HG03139 (cell line): ENCODE measurements at regions not wholly inside any gene's neighbourhood (a gene's known extent, or its start where the extent isn't known, plus 50 kb on each side); places are given as distances from the start of the nearest gene placed in this dataset.

Source experiments
- ATAC-seq: cut with Tn5 transposase; IDR thresholded peaks from one replicate; pipeline ENCODE4 v1.9.1; 2021; ENCODE audit not compliant: unreplicated experiment

DNA sequence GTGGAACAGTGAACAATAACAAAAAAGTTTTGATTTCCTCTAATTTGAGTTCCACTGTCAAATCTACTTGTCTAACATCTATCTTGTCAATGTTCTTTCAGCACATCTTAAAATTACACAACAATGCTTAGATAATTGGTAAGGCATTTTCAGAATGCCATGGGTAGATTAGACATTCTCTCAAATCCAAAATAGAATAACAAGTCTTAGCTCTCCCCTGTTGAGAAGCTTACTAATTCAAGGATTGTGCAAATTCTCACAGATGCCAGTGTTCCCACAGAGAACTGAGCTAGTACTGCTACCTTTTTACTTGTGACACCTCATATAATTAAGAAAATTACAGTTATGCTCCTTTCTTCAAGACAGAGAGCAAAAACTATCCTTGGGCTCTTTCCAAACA is 2442.0 kb downstream of the PCDH7 start:
- ATAC-seq, result no peak

DNA sequence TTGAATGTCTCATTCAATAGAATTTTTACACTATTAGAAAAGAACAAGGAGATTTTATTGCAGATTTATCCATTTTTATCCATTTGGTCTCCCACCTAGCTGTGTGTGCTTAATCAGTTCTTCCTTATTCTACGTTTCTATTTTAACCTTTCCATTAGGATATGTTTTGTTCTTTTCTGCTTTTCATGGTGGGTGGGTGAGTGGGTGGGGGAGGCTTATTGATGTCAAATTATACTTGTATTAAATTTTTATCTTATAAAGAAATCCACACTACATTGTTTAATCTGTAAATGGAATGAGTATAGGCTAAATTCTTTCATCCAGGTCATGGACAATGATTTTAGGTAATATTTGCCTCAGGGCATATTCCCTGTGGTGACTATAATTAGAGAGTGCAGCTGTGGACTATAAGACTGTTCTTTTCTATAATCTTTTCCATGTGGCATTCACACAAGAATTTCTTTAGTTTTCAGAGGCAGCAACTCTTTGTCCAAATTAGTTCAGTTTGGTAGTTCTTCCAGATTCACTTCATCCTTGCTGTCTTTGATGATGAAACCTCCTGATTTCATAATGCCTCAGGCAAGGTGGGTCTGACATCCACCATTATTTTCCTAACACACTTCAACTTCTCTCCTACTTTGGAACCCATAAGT is 2451.8 kb downstream of the PCDH7 start:
- ATAC-seq, result no peak

DNA sequence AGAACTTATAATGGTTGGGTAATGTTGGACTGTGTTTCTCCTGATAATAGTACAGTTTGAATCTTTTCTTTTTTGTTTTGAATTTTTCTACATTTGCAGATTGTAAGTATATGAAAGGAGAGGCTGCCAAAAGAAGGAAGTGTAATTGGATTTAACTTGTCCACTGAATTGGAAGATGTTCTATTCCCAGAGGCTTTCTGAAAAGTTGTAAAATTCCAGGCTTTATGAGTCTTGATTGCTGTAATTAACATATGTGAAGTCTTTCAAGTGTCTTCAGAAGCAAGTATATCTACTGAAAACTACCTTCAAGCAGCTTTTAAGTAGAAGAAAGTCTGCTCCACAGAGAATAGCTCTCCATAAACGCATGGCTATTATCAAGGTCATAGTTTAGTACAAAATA is 2456.4 kb downstream of the PCDH7 start:
- ATAC-seq, result no peak

DNA sequence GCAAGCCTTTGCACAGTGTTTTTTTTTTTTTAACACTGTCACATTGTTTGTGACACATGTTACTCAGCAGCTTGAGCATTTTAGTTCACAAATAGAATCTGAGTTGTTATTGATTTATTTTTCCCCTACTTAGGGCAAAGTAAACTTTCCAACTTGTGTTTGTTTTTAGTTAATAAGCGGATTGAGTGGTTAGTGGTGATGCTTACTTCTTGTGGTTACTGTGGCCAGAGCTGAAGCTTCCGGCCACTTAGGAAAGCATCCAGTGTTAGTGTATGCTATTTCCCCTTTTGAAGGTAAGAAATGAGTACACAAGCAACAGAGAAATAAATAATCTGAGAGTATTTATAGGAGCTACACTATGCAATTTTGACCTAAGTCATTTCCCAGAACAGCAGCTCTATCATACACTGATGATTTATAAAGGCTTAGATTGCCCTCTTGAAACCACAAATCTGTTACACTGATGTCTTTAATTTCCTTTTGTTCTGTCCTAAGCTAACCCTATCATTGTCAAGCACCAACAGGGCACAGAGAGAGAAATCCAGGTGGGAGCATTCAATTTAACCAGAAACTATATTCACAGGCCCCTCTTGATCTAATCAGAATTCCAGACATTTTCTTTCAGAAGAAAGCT is 2464.6 kb downstream of the PCDH7 start:
- peak; percentile 92 for ATAC-seq

DNA sequence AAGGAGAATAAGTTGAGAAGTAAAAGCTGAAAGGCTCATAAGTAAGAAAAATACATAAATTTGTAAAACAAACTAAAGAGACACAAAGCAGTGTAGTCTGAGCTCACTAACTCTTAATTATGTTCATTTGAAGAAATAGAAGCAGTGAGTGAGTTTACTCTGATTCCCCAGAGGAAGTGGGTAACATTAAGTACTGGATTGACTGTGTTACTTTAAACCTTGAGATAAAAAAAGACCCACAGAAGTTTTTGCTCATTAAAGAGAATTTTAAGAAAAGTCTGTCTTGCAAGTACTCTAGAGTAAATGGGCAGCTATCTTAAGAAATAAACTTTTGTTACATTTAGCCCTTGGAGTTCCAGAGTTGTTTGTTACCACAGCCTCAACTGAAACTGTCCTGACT is 2466.9 kb downstream of the PCDH7 start:
- ATAC-seq, result no peak

DNA sequence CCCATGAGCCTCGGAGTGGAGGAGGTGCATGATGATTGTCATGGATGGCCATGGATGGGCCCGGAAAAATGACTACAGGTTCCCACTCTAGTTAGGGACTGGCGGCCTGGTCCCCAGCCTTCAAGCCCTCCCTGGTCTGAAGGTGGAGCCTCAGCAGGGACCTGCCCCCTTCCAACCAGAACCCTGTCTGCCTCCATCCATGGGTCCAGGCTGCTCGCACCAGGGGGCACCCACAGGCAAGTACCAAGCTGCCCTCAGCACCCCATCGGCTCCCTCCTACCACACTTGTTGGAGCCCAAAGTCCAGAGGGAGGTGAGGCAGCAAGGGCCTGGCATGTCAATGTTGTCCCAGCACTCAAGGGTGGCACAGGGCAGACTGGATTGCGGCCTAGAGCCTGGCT is 2468.6 kb downstream of the PCDH7 start:
- no peak for ATAC-seq

DNA sequence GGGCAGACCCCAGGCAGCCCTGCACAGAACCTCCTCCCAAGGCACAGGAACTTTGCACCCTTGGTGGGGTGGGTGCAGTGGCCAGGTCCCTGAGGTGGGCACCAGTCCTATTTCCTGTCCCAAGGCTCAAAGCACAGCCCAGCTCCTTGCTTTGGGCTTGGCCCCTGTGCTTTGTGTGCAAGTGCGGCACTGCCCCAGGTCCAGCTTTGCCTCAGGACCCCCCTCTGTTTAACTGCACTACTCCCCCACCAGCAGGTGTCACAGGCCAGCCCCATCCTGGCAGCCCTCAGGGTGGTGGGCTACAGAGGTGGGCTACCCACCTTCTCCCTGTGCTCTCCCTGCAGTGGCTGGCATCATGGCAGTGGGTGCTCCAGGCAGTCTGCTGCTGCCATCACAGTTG is 2469.0 kb downstream of the PCDH7 start:
- no peak for ATAC-seq

DNA sequence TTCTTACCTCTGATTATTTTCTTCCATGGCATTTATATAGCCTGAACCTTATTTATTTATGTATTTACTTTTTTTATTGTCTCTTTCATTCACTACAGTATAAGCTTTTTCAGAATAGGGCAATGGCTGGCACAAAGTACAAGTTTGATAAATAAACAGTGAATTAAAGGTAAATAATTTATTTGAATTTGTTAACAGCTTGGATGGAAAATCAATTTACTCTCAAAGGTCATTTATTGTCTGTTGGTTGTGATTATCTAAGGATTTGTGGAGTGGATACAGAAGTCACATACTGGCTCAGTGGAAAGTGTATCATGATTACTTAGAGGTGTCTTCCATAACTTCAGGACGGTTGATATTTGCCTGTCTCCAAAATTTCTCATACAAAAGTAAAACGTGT is 2472.9 kb downstream of the PCDH7 start:
- no peak for ATAC-seq

DNA sequence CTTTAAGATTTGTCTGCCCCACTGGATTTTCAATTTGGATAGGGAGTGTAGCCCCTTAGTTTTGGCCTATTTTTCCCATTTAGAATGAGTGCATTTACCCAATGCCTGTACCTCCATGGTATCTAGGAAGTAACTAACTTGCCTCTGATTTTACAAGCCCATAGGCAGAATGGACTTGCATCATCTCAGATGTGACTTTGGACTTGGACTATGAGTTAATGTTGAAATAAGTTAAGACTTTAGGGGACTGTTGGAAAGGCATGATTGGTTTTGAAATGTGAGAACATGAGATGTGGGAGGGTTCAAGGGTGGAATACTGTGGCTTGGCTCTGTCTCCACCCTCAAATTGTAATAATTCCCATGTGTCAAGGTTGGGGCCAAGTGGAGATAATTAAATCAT is 2480.2 kb downstream of the PCDH7 start:
- no peak for ATAC-seq

DNA sequence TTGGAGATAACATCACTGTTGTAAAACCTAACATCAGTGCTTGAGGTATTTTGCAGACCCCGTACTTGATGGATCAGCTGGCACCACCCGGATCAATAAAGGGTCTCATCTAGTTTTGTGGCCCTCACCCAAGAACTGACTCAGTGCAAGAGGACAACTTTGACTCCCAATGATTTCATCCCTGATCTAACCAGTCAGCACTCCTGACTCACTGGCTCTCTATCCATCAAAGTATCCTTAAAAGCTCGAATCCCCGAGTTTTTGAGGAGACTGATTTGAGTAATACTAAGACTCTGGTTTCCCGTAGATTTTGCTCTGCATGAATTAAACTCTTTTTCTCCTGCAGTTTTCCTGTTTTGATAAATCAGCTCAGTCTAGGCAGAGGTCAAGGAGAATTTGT is 2498.1 kb downstream of the PCDH7 start:
- ATAC-seq, result no peak

DNA sequence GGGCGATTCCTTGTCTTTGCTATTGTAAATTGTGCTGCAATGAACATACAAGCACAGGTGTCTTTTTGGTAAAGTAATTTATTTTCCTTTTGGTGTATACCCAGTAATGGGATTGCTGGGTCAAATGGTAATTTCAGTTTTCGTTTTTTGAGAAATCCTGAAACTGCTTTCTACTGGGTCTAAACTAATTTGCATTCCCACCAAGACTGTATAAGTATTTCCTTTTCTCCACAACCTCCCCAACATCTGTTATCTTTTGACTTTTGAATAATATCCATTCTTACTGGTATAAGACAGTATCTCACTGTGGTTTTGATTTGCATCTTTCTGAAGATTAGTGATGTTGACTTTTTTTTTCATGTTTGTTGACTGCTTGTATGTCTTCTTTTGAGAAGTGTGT is 2506.0 kb downstream of the PCDH7 start:
- no peak for ATAC-seq

DNA sequence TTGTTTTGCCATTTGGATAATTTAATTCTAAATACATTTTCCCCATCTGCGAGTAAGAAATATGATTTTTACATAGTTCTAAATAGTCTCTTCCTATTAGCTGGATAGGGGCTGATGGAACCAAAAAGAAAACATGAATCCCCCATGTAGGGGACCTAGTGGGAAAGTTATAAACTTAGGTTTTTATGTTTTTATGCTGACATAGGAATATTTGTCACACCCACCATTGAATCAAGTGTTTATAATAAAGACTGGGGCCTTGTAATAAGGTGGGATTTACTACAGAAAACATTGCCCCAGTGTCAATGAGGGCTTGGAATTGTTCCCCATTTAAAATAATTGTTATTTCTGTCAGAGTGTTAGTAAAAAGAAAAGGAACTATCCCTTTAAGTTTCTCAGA is 2506.6 kb downstream of the PCDH7 start:
- ATAC-seq, result no peak

DNA sequence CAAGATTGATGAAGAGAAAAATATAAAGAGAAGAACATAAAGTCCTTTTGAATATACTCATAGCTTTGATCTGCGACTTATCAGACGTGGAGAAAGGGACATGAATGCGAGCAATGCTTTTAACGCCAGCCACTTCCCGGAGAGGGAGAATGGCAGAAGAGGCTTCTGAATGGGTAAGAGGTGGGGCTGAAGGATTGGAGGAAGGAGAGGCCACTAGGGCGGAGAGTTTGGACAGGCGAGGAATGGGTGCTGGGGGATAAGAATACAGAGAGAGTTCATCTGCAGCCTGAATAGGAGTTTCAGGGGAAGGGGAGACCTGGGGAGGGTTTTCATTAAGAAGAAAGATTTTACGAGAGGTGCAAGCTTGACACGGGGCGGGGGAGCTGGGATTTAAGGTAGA is 2534.9 kb downstream of the PCDH7 start:
- ATAC-seq, result no peak

DNA sequence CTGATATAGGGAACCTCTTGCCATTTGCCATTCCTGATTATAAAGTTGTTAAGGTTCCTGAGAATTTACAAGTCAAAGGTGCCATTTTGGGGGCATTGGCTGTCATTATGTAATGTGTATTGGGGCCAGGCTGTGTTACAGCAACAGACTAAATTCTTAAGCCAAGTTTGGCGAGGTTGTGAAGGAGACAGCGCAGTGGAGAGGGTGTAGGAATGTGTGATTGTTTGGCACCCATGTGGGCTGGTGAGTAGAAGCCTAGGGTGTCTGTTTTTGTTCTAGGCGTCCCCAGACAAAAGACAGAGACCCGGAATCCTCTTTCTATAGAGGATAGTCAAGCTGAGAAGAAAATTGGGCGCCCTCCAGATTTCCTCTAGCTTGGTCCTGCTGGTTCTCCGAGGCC is 2535.3 kb downstream of the PCDH7 start:
- no peak for ATAC-seq

DNA sequence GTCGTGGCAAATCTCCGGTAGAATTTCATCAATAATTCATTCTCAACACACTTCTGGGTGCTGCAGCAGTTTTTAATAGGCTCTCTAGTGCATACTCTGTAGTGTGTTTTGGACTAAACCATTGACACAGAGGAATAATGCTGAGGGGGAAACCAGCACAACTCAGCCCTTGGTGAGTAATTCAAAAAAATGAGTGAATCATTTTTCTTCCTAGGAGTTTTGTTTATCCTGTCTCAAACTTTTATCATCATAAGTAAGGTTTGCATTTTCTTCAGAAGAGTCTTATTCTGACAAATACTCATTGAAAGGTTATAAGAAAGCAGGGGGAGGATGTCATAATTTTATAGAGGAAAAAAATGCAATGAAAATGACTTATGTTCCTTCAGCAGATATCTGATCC is 2542.7 kb downstream of the PCDH7 start:
- ATAC-seq, result no peak

DNA sequence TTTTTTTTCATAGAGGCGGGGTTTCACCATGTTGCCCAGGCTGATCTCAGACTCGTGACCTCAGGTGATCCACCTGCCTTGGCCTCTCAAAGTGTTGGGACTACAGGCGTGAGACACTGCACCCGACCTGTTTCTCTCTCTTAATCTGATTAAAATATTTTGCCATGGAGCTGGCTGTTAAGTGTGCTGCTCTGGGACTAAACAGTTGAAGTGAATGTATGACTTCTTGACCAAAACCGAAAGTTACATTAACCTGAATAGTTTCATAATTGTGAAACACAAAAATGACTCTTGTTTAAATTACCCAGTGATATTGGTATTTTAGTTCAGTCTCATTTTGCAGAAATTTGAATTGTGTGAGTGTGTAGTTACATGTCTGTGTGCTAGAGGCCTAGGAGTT is 2548.6 kb downstream of the PCDH7 start:
- no peak for ATAC-seq

DNA sequence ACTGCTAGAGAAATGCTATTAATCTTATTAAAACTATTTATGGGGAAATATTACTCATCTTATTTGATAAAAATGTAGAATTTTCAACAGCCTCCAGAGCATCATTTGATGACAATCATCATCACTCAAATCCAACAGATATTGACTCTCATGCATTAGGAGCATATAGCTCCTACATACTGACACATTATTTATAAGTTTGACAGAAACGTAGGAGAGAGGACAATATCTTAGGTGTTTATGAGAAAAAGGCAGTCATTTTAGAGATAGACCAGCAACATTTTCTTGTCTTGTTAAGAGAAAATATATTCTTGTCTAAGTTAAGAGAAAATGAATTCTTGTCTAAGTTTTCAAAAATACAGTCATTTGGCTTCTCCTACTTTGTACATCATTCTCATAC is 2550.2 kb downstream of the PCDH7 start:
- no peak for ATAC-seq

DNA sequence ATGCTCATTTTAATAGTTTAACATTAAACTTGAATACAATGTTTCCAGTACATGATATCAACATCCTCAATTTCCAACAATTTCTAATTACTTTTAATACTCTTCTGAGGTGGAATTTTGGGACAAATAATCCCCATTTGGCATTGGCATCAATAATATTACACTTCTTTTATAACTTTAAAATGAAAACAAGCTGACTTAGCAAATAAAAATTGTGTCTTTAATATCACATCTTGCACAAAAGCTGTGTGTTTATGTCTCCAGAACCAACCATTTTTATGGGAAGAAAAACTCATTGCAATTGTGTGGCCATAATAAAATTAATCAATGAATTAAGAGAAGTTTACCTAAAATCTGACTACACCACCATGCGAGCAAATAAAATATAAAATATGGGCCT is 2552.6 kb downstream of the PCDH7 start:
- ATAC-seq, result no peak

DNA sequence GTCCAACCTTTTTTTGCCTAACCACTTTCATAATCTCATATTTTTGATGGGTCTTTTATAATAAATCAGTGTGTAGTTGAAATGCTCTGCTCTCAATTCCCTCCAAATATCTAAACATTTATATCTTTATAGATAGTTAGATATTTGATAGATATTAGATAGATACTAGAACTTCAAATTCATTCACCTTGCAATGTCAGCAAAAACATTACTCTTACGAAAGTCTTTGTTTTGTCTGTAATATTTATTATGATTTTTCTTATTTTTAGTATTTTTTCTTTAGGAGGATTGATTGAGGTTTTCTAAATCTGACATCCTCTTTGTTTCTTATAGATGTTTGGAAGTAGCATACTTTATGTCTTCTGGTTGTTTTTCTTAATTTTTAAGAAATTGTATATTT is 2563.6 kb downstream of the PCDH7 start:
- ATAC-seq, result no peak

DNA sequence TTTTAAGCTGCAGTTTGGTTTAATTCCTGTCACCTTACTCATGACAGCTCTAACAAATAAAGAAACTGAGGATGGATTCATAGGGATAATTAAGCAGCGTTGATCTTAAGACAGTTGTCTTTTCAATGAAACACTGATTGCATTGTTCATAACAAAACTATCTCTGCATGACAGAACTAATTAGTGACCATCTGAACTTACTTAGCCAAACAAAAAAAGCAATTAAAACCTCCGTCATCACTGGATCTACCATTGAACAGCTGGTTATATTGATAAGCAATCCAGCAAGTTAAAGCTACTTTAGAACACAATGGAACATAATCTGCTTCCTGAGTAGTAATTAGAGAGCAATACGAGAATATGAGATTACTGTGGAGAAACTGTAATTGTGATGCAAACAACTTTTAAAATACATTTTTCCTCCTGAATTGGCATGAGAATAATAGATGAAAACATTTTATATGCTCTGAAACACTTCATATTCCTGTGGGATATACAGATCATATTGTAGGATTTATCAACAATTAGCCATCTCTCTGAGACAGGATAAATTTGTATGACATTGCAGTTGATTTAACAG is 2576.8 kb downstream of the PCDH7 start:
- no peak for ATAC-seq

DNA sequence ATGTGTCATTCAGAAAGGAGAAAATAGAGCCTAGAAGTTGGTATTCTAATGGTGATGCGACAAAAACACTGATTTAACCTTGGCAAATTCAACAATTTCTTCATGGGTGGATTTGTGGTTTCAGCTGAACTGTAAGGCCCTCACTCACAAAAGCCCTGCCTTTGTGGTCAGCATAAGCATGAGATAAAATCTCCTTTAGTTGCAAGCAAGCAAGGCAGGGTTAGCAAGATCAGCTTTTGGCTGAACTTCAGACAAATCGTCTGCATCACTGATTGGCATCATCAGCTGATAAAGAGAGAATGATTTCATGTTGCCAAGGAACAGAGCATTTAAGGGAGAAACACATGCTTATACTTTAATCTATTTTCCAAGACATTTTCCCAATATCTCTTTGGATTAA is 2582.2 kb downstream of the PCDH7 start:
- ATAC-seq, result no peak

DNA sequence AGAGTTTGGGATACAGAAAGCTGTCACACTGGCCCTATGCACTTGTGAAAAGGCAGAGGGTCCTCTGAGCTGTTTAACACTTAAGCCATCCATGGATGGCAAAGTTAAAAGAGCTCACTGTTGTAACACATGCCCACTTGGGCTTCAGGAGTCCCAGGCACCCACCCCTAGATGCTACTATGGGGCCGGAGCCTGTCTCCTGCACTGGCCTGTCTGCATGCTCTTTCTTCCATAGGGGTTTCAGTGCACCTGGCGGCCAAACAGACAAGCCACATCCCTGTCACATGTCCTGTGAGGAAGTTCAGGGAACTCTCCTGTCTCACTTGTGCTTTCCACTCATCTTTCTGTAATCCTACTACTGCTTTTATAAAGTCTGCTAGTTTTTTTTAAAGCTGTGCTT is 2586.0 kb downstream of the PCDH7 start:
- ATAC-seq, result no peak

DNA sequence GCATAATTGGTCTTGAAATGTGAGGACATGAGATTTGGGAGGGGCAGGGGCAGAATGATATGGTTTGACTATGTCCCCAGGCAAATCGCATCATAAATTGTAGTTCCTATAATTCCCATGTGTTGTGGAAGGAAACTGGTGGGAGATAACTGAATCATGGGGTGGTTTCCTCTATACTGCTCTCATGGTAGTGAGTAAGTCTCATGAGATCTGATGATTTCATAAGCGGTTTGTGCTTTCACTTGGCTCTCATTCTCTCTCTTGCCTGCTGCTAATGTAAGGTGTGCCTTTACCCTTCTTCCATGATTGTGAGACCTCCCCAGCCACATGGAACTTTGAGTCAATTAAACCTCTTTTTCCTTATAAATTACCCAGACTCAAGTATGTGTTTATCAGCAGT is 2595.9 kb downstream of the PCDH7 start:
- ATAC-seq, result no peak
